ENCODE measurements at regions not wholly inside any gene's neighbourhood (a gene's known extent, or its start where the extent isn't known, plus 50 kb on each side); places are given as distances from the start of the nearest gene placed in this dataset.

- DNase-seq (ENCODE audit: low read depth) = no peak
These were observed 282.2 kb upstream of the SOX11 start for GRCh38 chr2:5409898-5410381.

GRCh38 chr2:5410991-5411700 lies 281.0 kb upstream of the SOX11 start:
- no peak for DNase-seq (ENCODE audit: low read depth)

- no peak for DNase-seq (ENCODE audit: low read depth)
These were observed 280.2 kb upstream of the SOX11 start for GRCh38 chr2:5412001-5412400.

DNA sequence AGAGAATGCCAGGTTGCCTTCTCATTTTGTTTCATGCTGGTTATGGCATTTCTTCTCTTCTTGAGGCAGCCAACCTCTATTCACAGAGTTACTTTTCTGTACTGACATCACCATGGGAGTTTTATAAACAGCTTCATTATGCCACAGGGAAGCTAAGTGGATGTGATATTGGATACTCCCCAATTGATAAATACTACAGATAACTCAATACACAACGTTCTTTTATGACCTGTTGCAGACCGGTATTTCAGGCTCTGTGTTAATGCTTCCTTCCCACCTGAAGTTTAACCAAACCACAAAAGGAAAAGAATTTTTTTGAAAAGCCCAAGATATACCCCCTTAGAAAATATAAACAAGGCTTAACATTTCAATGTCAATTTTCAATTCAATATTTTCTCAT lies 258.3 kb upstream of the SOX11 start:
- DNase-seq (ENCODE audit: low read depth) = no peak

GRCh38 chr2:5437375-5437774 lies 254.8 kb upstream of the SOX11 start:
- DNase-seq (ENCODE audit: low read depth) = no peak

DNA sequence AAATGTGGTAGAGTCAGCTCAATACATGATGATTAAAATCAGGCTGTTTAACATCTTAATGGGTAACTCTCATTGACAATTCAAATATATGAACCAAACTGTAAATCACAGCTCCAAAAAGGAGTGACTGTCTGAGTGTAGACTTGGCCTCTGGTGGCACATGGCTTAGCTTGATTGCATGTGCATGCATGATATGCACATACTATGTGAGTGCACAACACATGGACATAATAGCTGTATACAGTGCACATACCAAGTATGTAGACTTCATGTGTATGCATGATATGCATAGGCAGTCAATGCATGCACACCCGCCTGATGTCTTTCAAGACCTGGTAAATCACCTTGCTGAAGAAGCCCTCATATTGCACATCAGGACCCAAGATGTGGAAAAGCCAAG lies 252.0 kb upstream of the SOX11 start:
- no peak for DNase-seq (ENCODE audit: low read depth)

GRCh38 chr2:5442736-5443135 lies 249.4 kb upstream of the SOX11 start:
- DNase-seq (ENCODE audit: low read depth) = no peak

DNA sequence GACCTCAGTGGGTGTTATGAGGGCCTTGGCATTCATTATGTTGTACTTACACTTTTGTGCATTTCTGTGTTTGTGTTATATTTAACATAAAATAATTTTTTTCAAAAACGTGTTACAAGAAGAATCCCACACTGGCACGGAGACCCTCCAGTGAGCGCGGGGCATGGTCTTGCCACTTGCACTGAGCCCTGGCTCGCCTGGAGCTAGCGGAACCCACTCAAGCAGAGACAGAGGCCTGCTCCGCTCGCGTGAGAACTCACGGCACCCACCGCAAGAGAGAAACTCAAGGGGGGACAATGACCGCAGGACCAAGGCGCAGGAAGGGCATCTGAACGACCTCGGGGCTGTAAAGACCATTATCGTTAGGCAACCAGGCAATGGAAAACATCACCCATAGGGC lies 248.0 kb upstream of the SOX11 start:
- no peak for DNase-seq (ENCODE audit: low read depth)

GRCh38 chr2:5444854-5445253 lies 247.3 kb upstream of the SOX11 start:
- no peak for DNase-seq (ENCODE audit: low read depth)

DNA sequence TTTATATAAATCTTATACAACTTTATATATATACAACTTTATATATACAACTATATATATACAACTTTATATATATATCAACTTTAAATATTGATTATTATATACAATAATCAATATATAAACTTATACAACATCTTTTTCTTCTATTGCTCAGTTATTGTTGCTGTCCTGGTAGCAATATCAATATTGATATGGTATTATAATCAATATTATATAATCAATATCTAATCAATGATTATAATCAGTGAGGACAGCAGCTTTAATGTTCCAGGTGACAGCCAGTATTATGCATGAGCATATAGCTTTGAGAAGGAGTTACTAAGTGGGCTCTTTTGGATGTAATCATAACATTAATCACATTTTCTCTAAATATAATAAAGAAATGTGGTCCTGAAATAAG lies 242.3 kb upstream of the SOX11 start:
- no peak for DNase-seq (ENCODE audit: low read depth)

DNA sequence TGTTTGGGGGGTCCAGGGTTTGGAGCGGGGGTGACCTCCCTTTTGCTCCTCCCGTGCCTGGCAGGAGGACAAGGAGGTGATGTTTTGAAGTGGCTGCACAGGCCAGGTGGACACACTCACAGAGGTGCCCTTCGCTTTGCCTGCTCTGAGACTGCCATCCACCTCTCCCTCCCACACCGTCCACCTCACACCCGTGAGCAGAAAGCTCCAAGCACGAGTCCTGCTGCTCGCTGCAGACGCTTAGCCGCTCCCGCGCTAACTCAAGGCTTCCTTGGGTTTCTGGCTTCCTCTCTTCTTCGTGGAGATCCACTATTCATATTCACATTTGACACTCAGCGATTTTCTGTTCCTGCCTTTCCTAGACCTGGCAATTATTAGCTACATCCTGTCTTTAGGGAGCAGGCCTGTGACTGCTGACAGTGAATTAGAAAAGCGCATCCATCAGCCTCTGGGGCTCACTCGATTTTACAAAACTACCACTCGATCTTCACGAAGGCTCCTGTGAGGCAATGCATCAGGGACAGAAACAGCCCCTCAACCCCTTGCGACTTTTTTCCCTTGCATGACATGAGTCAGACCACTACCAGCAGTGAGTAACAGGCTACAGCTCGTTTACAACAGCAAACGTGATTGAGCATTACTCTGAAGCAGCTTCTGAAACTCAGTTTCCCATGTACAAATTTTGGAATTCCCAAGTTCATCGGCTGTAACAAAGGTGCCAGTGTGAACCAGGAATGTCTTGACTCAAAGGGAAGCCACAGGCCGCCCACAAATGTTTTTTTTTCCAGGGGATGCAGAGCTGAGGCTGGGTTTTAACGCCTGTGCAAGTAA lies 238.7 kb upstream of the SOX11 start:
- DNase-seq (ENCODE audit: low read depth) = no peak

- DNase-seq (ENCODE audit: low read depth) = no peak
These were observed 238.2 kb upstream of the SOX11 start for GRCh38 chr2:5454051-5454390.

- no peak for DNase-seq (ENCODE audit: low read depth)
These were observed 233.1 kb upstream of the SOX11 start for GRCh38 chr2:5459041-5459440.

DNA sequence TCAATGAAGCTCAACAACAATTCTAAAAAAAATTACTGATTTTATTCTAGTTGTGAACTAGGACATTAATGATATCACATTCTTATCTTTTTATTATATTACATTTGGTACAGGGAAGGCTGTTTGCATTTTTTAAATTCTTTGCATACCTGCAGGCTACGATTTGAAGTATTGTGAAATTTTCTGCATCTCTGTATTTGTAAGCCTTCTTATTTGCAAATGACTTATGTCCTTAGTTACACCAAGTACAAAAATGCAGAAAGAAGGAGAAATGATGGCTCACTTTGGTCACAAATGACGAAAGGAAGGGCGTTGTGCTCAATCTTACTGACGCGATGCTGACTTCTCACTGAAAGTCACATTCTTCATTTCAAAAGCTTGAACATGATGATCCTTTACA lies 227.5 kb upstream of the SOX11 start:
- no peak for DNase-seq (ENCODE audit: low read depth)

DNA sequence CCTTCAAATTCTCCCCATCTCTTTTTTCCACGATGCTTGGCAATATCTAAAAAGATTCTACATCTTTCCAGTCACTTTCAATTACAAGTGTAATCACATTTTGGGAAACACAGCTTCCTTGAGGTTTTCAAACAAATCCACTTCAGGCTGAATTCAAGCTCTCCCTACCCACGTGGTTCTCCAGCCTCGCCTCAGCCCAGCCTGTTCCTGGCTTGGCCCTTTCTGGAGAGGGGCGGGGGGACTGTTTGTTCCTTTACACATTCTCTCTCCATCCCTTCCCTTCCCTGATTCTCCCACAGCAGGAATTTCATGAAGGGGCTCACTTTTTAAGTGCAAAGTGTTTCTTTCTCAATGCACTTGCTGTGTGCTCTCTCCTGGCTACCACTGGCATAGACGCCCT lies 226.3 kb upstream of the SOX11 start:
- no peak for DNase-seq (ENCODE audit: low read depth)

DNA sequence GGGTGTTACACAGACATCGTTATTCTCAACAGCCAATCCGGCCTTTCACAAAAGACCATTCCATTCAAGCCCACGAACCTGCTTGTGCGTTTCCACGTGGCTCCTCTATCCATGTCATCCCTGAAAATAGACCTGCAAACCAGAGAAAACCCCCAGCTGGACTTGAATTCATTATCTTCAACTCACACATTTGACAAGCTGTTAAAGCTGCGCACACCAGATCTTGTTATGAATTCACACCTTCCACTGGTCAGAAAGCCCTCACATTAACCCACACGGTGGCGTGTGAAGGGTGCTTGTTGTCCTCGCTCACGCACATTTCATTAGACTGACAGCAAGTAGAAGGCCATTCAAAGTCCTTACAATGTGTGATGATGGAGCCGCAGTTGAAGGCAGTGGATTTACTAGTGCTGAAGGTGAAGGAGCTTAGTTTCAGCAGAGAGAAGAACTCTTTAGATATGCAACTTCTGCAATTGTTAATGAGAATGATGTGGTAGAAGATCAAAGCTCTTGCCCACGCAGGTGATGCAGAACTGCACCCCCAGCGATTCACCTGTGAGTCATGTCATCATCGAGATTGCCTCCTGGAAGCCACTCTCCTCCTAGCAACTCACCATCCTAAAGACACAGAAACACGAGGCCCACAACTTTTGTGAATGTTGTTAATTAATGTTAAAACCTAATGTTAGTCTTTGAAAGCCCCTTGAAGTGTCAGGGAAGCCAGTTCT lies 224.8 kb upstream of the SOX11 start:
- no peak for DNase-seq (ENCODE audit: low read depth)

- DNase-seq (ENCODE audit: low read depth) = no peak
These were observed 219.5 kb upstream of the SOX11 start for GRCh38 chr2:5472673-5473072.

GRCh38 chr2:5473635-5474034 lies 218.5 kb upstream of the SOX11 start:
- no peak for DNase-seq (ENCODE audit: low read depth)

DNA sequence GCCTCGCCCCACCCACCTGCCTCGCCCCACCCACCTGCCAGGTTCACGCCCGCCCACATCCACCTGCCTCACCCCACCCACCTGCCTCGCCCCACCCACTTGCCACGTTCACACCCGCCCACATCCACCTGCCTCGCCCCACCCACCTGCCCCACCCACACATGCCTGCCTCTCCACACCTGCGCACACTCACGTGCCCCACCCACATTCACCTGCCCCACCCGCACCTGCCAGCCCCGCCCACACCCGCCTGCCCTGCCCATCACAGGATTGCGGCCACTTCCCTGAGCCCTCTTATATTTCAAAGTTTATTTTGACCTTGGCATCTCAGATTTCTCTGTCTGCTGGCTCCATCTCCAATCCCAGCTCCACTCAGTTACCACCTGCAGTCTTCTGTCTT lies 217.5 kb upstream of the SOX11 start:
- no peak for DNase-seq (ENCODE audit: low read depth)

DNA sequence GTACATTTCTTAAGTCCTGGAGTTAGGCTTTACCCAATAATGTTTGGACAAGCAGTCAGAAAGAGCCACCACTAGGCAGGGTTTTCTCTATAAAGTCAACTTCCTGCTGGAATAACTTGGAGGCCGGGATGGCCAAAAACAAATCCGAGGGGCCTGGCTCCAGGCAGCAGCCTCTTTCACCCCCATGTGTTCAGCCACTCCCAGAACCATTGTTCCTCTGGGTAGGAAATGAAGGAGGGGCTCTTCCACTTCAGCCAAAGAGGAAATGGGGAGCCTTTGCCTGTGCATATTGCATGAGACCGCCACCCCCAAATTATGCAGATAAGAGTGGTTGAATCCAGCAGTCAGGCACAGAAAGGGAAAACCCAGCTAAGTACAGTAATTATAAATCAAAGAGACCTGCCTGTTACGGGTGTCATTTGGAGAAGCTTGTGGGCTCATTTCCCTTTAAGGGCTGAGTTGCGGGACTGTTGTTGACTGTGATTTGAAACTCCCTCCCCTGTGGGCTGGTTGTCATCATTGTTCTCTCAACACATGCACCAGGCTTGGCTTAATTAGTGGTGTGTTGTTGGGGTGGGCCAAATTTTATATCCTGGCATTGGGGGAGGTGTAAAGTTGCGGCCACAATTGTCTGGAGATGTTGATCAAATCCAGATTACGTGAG lies 212.8 kb upstream of the SOX11 start:
- no peak for DNase-seq (ENCODE audit: low read depth)

- DNase-seq (ENCODE audit: low read depth) = no peak
These were observed 209.3 kb upstream of the SOX11 start for GRCh38 chr2:5482929-5483331.

DNA sequence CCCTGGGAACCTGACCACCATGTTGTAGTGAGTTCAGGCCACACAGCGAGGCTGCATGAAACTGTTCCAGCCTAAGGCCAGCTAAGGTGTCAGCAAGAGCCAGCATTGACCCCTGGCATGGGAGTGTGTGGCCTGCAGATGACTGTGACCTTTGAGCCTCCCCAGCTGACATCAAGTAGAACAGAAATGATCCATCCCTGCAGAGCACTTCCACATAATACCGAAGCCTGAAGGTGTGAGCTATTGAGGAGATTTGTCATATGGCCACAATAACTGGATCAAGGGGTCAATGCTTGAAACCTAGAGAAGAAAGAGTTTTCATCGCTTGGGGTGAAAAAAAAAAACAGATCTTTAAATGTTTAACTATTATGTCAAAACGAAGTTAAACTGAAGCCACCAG lies 207.3 kb upstream of the SOX11 start:
- no peak for DNase-seq (ENCODE audit: low read depth)
